ENCODE measurements at regions not wholly inside any gene's neighbourhood (a gene's known extent, or its start where the extent isn't known, plus 50 kb on each side); places are given as distances from the start of the nearest gene placed in this dataset.
"Not testable (repeated sequence)": the region's sequence is repeated elsewhere in the genome, so short reads cannot be mapped to it uniquely, and the experiment has no call there.

DNA sequence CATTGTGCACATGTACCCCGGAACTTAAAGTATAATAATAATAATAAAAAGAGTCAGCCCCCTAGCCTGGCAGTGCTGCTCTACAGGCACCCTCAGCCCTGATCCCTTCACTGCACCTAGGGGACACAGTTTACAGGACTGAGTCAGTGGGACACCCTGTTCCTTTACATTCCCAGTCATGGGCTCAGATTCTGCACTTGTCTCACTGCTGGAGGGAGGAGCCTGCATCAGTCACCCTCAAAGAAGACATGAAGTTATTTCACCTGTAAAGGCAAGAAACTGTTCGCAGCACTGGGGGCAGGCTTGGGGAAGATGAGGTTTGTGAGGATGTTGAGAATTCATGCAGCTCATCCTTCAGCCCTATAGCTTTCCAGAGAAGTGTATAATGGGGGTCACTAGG is 50.7 kb upstream of the VPREB1 start:
- DNase-seq (ENCODE audit: low spot score), result no peak

DNA sequence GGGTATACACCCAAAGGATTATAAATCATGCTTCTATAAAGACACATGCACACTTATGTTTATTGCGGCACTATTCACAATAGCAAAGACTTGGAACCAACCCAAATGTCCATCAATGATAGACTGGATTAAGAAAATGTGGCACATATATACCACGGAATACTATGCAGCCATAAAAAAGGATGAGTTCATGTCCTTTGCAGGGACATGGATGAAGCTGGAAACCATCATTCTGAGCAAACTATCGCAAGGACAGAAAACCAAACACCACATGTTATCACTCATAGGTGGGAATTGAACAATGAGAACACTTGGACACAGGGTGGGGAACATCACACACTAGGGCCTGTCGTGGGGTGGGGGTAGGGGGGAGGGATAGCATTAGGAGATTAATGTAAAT is 51.1 kb upstream of the VPREB1 start:
- not testable (repeated sequence) for DNase-seq (ENCODE audit: low spot score)

DNA sequence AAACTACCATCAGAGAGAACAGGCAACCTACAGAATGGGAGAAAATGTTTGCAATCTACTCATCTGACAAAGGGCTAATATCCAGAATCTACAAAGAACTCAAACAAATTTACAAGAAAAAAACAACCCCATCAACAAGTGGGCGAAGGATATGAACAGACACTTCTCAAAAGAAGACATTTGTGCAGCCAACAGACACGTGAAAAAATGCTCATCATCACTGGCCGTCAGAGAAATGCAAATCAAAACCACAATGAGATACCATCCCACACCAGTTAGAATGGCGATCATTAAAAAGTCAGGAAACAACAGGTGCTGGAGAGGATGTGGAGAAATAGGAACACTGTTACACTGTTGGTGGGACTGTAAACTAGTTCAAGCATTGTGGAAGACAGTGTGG is 51.6 kb upstream of the VPREB1 start:
- not testable (repeated sequence) for DNase-seq (ENCODE audit: low spot score)

DNA sequence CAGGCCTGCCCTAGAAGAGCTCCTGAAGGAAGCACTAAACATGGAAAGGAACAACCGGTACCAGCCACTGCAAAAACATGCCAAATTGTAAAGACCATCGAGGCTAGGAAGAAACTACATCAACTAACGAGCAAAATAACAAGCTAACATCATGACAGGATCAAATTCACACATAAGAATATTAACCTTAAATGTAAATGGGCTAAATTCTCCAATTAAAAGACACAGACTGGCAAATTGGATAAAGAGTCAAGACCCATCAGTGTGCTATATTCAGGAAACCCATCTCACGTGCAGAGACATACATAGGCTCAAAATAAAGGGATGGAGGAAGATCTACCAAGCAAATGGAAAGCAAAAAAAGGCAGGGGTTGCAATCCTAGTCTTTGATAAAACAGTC is 54.8 kb upstream of the VPREB1 start:
- DNase-seq (ENCODE audit: low spot score), result not testable (repeated sequence)

DNA sequence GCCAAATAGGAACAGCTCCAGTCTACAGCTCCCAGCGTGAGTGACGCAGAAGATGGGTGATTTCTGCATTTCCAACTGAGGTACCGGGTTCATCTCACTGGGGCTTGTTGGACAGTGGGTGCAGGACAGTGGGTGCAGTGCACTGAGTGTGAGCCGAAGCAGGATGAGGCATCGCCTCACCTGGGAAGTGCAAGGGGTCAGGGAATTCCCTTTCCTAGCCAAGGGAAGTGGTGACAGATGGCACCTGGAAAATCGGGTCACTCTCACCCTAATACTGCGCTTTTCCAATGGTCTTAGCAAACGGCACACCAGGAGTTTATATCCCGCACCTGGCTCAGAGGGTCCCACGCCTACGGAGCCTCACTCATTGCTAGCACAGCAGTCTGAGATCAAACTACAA is 56.7 kb upstream of the VPREB1 start:
- not testable (repeated sequence) for DNase-seq (ENCODE audit: low spot score)

DNA sequence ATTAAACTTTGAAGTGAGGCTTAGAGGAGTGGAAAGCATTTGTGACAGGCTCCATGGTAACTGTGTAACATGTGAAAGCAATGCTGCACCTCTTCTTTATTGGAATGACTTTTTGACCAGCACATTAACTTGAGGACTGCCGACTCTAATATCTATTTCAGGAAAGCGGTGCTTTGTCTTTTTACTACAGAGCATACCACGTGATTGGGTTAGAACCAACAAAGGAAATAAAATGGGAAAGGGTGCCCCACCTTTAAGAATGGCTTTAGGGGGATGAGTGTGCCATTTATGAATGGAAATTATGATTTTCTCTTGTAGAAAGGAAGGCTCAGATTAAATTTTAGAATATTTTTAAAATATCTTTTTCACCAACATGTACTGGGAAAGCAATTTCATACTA is 57.3 kb upstream of the VPREB1 start:
- no peak for DNase-seq (ENCODE audit: low spot score)

DNA sequence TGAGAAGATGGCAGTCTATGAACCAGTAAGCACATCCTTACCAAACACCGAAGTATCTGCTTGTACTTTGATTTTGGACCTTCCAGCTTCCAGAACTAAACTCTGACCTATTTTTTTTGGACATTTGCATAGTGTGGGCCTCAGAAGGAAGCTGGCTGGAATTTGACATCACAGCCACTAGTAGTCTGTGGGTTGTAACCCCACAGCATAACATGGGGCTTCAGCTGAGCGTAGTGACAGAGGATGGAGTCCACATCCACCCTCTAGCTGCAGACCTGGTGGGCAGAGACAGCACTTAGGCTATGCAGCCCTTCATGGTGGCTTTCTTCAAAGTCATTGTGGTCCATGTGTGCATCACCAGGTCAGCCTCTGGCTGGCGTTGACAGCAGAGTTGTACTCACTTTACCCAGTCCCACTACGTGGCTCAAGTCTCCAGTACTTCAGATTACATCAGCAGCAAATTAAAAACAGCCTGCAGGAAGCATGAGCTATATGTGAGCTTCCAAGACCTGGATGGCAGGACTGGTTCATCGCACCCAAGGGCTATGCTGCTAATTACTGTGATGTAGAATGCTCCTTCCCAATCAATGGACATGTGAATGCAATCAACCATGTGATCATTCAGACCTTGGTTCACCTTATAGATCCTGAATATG is 58.6 kb upstream of the VPREB1 start:
- DNase-seq (ENCODE audit: low spot score), result no peak

DNA sequence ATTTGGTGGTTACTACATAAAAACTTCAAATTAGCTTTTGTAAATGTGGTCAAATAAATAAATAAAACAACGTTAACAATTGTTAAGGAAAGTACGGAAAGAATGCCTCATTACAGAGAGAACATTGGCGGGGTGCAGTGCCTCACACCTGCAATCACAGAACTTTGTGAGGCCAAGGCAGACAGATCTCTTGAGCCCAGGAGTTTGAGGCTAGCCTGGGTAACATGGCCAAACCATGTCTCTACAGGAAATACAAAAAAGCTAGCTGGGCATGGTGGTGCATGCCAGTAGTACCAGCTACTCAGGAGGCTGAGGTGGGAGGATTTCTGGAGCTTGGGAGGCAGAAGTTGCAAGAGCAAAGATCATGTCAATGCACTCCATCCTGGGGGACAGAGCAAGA is 59.4 kb upstream of the VPREB1 start:
- DNase-seq (ENCODE audit: low spot score), result no peak

DNA sequence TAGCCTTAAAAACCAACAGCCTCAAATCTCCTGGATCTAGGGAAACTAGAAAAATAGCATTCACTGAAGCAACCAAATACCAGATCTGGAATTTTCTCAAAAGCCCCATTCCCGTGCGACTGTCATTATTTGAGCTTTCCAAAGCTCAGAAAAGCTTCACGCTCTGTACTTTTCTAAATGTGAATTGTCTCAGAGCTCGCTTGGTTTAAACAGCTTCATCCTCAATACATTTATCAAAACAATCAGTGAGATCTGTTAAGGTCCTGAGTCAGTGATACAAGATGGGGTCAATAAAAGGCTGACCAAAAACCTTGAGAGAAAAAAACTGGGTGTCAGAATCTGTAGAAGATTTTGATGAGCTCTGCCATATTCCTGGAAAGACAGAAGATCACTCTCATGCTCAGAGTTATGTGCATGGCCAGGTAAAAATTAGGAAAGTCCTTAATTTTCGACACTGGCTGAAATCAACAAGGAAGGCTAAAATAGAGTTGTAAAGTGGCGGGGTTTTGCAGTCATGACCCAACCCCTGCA is 60.2 kb upstream of the VPREB1 start:
- DNase-seq (ENCODE audit: low spot score), result no peak

DNA sequence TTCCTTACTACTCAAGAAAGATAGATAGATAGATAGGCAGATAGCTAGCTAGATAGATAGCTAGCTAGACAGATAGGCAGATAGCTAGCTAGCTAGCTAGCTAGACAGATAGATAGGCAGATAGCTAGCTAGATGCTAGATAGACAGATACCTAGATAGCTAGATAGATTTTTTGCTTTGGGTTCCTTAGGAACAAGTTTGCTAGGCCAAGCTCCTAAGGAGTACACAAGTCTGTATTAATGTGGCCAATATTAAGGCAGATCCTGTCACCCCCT is 61.7 kb upstream of the VPREB1 start:
- no peak for DNase-seq (ENCODE audit: low spot score)

DNA sequence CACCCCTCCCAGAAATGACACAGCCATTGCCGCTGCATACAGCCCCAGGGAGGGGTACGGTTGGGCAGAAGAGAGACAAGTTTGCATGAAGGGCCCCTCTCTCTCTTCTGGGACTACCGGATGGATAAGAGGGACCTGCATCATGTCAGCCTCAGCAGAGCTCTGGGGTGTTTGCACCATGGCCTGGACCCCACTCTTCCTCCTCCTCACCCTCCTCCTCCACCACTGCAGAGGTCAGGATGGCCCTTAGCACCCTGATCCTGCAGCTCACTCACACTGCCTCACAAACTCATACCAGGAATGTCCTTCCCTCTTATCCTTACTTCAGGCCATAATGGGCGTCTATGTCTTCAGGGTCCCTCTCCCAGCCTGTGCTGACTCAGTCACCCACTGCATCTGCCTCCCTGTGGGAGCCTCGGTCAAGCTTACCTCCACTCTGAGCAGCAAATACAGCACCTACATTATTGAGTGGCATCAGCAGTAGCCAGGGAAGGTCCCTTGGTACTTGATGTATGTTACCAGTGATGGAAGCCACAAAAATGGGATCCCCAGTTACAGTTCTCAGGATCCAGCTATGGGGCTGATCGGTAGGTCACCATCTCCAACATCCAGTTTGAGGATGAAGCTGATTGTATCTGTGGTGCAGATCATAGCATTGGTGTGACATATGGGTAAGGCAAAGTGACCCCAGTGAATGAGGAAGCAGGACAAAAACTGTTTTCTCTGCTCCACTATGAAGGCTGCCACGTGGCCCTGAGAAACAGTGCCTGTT is 62.2 kb upstream of the VPREB1 start:
- no peak for DNase-seq (ENCODE audit: low spot score)

DNA sequence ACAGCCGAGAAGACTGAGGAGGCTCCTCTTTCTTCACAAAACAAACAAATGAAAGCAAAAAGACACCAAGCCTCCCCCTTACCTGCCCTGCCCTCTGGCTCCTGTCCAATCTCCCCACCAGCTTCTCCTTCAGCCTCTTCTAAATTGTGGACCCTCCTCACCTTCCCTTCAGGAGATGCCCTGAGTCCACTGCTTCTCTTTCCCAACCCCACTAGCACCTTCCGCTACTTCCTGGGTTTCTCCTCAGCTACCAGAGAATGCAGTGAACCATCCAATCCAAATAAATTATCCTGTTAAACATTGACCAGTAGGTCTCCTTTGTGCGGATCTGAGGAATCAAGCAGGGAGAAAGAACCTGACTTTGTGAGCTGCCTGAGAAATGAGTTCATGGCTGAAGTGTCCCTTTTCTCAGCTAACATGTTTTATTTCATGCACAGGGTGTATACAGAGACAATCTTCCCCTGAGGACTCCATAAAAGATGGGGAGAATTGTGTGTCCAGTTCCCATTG is 63.2 kb upstream of the VPREB1 start:
- no peak for DNase-seq (ENCODE audit: low spot score)

DNA sequence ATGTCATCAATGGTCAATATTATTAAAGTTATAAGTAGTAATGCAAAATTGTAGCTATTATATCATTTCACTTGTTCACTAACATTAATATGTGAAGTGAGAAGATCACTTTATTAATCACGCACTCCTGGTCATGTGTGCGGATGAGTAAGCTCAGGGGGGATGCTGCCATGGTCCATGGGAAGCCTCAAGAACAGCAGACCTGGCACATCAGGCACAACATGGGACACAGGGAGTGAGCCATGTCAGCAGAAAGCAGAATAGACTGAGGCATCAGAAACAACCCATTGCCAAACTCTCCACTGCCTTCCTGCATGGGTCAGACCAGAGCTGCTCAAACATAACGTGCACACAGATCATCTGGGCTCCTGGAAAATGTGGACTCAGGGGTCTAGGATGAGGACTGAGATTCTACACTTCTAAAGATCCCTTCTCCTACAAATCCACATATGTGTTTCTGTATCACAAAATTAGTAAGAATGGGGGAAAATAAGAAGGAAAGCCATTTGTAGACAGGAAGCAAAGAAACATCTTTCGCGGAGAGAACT is 63.8 kb upstream of the VPREB1 start:
- no peak for DNase-seq (ENCODE audit: low spot score)

DNA sequence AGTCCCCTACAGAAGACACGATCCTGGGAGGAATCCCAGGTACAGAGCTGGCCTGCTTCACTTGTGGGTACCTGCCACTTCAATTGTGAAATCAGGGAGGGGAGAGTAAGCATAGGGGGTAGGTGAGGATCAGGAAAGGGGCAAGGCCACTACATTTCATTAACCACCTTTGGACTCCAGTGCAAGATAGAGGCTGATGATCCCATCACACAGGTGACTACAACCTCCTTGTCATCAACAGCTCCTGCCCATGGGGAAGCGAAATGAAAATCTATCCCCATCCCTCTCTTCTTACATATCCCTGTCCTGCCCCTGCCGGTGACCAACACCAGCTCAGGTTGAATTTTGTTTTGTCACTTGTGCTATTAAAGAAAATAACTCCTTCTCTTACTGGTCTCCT is 64.7 kb upstream of the VPREB1 start:
- DNase-seq (ENCODE audit: low spot score), result no peak

DNA sequence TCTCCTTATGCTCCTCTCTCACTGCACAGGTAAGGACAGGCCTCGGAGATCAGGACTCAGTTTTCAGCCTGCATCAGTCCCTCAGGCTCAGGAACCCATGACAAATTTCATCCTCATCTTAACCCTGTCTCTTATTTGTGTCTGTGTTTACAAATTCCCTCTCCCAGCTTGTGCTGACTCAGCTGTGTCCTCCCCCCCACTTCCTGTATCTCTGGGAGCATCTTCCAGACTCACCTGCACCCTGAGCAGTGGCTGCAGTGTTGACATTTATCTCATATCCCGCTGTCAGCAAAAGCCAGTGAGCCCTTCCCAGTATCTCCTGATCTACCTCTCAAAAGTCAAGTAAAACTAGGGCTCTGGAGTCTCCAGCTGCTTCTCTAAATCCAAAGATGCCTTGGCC is 65.6 kb upstream of the VPREB1 start:
- DNase-seq (ENCODE audit: low spot score), result no peak

DNA sequence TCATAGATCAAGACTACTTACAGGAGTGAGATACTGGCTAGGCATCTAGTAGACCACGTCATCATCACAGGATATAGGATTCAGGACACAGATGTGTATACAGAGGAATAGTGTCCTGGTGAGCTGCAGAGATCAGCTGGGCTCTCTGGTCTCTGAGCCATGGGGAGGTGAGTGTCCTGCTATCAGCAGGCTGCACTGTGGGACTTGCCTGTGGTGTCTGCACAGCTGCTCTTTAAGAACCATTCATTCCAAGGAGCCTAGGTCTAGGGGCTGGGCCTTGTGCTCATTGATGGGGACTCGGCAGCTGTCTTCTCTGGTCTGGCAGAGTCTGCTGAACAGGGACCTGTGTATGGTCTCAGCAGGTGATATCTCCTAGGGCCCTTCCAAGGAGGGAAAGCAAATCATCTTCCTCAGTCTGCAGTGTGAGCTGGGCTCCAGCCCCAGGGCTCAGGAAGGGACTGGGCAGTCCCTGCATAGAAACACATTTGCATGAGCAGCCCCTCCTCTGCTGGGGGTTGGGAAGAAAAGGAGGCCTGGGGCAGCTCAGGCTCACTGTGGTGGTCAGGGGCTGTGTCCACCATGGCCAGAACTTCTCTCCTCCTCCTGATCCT is 66.1 kb upstream of the VPREB1 start:
- DNase-seq (ENCODE audit: low spot score), result no peak

DNA sequence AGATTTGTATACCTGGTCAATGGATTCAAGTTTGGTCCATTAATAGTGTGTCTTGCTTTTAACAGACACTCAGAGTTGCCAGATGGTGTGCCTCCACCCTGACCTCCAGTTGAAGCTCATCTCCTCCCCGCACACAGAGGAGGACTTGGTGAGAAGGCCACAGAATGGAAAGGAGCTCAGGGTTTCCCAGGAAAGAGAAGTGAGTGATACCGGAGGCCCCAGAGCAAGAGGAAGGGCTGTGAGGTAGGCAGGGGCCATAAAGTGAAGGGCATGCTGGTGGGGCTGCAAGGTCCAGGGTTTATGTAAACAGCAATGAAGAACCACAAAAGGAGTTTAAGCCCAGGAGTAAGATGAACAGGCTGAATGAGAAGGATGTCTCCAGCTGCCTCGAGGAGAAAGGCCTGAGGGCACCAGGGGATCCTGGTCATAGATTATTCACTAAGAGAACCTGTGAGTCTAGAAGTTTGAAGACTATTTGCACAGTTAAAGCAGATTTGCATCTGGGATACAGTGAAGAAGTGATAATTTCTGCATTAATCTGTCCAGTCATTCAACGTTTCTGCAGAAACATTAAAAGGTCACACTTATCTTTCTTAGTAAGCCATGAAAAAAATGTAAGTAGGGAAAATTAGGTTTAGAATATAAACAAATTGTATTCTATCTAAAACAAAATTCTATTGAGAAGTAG is 67.5 kb upstream of the VPREB1 start:
- no peak for DNase-seq (ENCODE audit: low spot score)

DNA sequence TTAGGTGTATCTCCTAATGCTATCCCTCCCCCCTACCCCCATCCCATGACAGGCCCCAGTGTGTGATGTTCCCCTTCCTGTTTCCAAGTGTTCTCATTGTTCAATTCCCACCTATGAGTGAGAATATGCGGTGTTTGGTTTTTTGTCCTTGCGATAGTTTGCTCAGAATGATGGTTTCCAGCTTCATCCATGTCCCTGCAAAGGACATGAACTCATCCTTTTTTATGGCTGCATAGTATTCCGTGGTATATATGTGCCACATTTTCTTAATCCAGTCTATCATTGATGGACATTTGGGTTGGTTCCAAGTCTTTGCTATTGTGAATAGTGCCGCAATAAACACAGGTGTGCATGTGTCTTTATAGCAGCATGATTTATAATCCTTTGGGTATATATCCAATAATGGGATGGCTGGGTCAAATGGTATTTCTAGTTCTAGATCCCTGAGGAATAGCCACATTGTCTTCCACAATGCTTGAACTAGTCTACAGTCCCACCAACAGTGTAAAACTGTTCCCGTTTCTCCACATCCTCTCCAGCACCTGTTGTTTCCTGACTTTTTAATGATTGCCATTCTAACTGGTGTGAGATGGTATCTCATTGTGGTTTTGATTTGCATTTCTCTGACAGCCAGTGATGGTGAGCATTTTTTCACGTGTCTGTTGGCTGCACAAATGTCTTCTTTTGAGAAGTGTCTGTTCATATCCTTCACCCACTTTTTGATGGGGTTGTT is 71.5 kb upstream of the VPREB1 start:
- not testable (repeated sequence) for DNase-seq (ENCODE audit: low spot score)

DNA sequence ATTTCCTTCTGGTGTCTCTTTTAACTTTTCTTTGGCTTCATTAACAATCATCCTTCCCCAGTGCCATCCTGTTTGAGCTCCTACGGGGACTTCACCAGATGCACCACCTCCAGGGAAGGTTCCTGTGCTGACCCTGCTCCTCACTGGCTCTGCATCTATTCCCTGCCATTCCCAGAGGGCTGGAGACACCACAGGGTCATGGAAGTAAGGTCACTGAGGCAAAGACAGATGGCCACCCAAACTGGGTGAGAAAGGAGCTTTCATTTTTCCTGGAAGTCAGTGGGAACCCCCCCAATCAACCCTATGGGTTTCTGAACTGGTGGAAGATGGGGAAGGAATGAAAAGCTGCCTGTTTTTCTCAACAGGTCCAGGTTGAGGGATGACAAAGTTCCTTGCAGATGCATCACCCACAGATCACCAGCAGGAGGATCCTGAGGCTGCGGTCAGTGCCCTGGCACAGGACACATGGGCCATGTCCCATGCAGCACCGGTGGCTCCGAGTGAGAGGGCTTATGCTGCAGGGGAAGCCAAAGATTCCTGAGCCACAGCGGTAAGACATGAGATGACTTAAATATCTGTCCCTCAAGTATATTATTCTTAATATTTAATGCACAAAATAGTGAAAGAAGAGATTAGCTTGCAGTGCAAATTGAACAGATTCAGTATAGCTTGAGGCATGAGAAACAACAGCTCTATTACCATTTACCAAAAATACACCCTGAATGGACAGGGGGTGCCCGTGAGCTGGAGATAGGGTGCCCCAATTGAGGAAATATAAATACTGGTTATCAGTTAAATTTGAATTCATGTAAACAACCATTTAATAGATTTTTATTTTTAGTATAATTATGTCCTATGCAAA is 73.0 kb upstream of the VPREB1 start:
- DNase-seq (ENCODE audit: low spot score), result no peak

DNA sequence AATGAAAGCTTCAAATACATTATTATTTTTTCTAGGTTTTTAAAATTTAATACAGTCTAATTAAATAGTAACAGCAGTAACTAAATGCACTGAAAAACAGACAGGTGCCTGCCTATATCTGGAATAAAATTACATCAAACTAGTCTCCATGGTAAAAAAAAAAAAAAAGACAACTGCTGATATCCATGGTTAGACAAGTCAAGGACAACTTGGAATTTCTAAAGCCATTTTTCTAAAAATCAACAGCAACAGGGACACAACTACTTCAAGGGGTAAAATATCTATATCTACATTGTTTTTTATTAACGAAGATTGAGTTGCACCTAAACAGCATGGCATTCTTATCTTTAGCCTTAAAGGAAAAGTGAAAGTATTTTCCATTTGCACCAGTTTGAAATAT is 74.7 kb upstream of the VPREB1 start:
- no peak for DNase-seq (ENCODE audit: low spot score)

Data from SK-N-DZ (cell line).